GM23338 (cell line): ENCODE measurements at regions not wholly inside any gene's neighbourhood (a gene's known extent, or its start where the extent isn't known, plus 50 kb on each side); places are given as distances from the start of the nearest gene placed in this dataset.

ENCODE experiments used
- CTCF ChIP-seq, 2 experiments: fragments of 200-600 bp in 1 of 2; sonication (generic) in 1 of 2; conservative IDR thresholded peaks; 2 replicates each; pipeline versions ENCODE4 v1.5.1 to v1.6.1; 2016 to 2017; ENCODE audit warnings: antibody characterized with exemption in 2 of 2, low read depth in 2 of 2, mild to moderate bottlenecking in 2 of 2, moderate library complexity in 1 of 2
- EZH2 ChIP-seq: fragments of 200-600 bp; sonication (generic); IDR thresholded peaks from one replicate; pipeline ENCODE4 v1.8.0; 2017; ENCODE audit warnings: antibody characterized with exemption, mild to moderate bottlenecking, low read depth; ENCODE audit not compliant: unreplicated experiment

DNA sequence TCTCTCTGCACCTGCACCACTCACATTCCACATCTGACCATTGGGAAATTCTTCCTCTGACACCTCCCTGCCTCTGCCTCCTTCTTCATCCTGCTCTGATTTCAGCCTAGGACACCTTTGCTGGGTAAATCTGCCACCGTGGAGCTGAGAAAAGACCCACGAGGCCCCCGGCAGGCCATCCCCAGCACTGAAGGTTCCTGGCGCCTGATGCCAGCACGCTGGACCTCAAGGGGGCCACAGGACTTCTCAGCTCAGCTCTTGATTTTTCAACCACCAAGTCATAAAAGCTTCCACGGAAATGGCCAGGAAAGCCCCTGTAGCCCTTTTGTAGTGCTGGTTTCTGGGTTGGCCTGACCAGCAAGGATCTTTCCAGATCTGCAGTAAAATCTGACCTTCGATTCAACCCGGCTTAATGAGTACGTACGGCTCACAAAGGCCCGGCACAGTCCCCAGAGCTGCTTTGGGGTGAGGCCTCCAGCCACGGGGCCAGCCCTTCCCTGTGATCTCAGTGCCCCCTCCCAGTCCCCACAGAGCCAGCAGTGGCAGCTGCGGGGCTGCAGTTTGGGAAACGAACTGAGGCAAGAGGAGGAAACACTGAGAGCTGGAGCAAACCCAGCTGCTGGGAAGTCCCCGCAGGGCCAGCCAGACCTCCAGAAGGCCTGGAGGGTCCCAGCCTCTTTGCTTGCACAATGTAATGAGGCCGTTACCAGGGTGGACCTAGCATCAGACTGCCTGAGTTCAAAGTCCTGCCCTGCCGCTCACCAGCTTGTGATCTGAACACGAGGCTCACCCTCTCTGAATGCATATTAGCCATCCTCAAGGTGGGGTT, 157.5 kb downstream of the BMP7 start:
- TF ChIP-seq CTCF (conservative IDR thresholded peaks at IDR 0.05; ENCODE audit: low read depth in 2 of 2) (peak; percentile 20 to 28; a peak in 2 of 4 replicates), EZH2 (no peak)
